ENCODE measurements at regions not wholly inside any gene's neighbourhood (a gene's known extent, or its start where the extent isn't known, plus 50 kb on each side); places are given as distances from the start of the nearest gene placed in this dataset.

DNA sequence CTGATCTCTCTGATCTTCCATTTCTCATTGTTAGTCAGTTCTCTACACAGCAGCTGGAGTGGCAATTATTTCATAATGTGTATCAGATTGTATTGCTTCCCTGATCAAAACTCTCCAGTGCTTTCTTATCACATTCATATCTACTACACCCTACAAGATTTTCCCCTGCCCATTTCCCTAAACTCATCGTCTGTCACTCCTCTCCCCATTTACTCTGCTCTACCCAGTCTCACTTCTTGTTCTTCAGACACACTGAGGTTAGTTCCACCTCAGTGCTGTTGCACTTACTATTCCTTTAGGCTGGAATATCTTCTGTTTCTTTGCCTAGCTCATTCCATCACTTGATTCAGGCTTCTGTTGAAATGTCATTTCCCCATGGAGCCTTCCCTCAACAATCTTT lies 197.1 kb downstream of the SATB1 start (continued):
- TF ChIP-seq, protein P1, sequence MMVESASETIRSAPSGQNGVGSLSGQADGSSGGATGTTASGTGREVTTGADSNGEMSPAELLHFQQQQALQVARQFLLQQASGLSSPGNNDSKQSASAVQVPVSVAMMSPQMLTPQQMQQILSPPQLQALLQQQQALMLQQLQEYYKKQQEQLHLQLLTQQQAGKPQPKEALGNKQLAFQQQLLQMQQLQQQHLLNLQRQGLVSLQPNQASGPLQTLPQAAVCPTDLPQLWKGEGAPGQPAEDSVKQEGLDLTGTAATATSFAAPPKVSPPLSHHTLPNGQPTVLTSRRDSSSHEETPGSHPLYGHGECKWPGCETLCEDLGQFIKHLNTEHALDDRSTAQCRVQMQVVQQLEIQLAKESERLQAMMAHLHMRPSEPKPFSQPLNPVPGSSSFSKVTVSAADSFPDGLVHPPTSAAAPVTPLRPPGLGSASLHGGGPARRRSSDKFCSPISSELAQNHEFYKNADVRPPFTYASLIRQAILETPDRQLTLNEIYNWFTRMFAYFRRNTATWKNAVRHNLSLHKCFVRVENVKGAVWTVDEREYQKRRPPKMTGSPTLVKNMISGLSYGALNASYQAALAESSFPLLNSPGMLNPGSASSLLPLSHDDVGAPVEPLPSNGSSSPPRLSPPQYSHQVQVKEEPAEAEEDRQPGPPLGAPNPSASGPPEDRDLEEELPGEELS (CRISPR knock-in tag; IDR thresholded peaks at IDR 0.05) = no peak
- no peak for TF ChIP-seq GRHL2 (CRISPR knock-in tag; IDR thresholded peaks at IDR 0.05; ENCODE audit: insufficient replicate concordance, severe bottlenecking)
- TF ChIP-seq ELF4 (CRISPR knock-in tag; IDR thresholded peaks at IDR 0.05; ENCODE audit: low read depth) = no peak
- TF ChIP-seq ATF1 (CRISPR knock-in tag; IDR thresholded peaks at IDR 0.05) = no peak
- no peak for TF ChIP-seq FOXJ3 (CRISPR knock-in tag; IDR thresholded peaks at IDR 0.05; ENCODE audit: borderline replicate concordance)
- TF ChIP-seq, protein P2, sequence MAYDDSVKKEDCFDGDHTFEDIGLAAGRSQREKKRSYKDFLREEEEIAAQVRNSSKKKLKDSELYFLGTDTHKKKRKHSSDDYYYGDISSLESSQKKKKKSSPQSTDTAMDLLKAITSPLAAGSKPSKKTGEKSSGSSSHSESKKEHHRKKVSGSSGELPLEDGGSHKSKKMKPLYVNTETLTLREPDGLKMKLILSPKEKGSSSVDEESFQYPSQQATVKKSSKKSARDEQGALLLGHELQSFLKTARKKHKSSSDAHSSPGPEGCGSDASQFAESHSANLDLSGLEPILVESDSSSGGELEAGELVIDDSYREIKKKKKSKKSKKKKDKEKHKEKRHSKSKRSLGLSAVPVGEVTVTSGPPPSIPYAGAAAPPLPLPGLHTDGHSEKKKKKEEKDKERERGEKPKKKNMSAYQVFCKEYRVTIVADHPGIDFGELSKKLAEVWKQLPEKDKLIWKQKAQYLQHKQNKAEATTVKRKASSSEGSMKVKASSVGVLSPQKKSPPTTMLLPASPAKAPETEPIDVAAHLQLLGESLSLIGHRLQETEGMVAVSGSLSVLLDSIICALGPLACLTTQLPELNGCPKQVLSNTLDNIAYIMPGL (CRISPR knock-in tag; IDR thresholded peaks at IDR 0.05) = no peak
- no peak for TF ChIP-seq ZNF671 (CRISPR knock-in tag; IDR thresholded peaks at IDR 0.05)
- TF ChIP-seq FOXP1 (CRISPR knock-in tag; IDR thresholded peaks at IDR 0.05; ENCODE audit: borderline replicate concordance) = no peak

DNA sequence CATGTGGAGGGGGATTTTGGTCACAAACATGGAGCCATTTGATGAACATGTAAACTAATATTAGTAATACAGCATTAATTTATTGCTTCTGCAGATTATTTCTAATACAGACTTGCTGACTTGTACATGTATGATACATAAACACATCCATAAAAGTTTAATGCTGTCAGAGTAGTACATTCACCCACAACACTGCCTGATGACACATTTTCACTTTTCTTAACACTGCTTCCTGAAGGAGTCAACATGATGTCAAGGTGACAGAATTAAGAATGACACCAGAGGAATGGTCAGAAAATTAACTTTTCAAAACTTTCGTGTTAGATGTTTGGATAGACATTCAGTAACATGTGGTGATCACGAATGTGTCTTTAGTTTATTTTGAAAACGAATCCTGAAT lies 199.4 kb downstream of the SATB1 start:
- no peaks in the 10 kb centered on the region for H3K27me3 Mint-ChIP-seq (ENCODE audit: low read depth)
- ChIA-PET CTCF (no interaction called here), POLR2A (no interaction called here)
- peaks cover 14% of the 10 kb centered on the region for H3K4me1 Mint-ChIP-seq
- ATAC-seq = no peak
- no peaks in the 10 kb centered on the region for H3K9me3 Mint-ChIP-seq
- no peak overlapping the region for H3K4me3 Mint-ChIP-seq
- H3K27ac Mint-ChIP-seq = no peak overlapping the region
- H3K36me3 Mint-ChIP-seq = no peaks in the 10 kb centered on the region
- DNase-seq (ENCODE audit: low spot score) = no peak
- TF ChIP-seq CREB1 (CRISPR knock-in tag; IDR thresholded peaks at IDR 0.05) (no peak), NFATC4 (CRISPR knock-in tag; IDR thresholded peaks at IDR 0.05) (no peak), FOXP1 (CRISPR knock-in tag; IDR thresholded peaks at IDR 0.05; ENCODE audit: borderline replicate concordance) (no peak), OVOL2 (CRISPR knock-in tag; IDR thresholded peaks at IDR 0.05; ENCODE audit: borderline replicate concordance) (no peak), ESRRA (CRISPR knock-in tag; IDR thresholded peaks at IDR 0.05; ENCODE audit: borderline replicate concordance) (no peak), IRF2 (CRISPR knock-in tag; IDR thresholded peaks at IDR 0.05; ENCODE audit: borderline replicate concordance, low read depth) (no peak), GTF2I (CRISPR knock-in tag; conservative IDR thresholded peaks at IDR 0.05) (no peak), ZBTB21 (CRISPR knock-in tag; IDR thresholded peaks at IDR 0.05; ENCODE audit: borderline replicate concordance) (no peak), MXD4 (CRISPR knock-in tag; IDR thresholded peaks at IDR 0.05; ENCODE audit: borderline replicate concordance) (no peak), FOXK1 (CRISPR knock-in tag; IDR thresholded peaks at IDR 0.05) (no peak), ZNF263 (CRISPR knock-in tag; IDR thresholded peaks at IDR 0.05; ENCODE audit: low read depth) (no peak), ZNF396 (CRISPR knock-in tag; IDR thresholded peaks at IDR 0.05; ENCODE audit: borderline replicate concordance) (no peak)
- TF ChIP-seq, protein P3, sequence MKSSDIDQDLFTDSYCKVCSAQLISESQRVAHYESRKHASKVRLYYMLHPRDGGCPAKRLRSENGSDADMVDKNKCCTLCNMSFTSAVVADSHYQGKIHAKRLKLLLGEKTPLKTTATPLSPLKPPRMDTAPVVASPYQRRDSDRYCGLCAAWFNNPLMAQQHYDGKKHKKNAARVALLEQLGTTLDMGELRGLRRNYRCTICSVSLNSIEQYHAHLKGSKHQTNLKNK (CRISPR knock-in tag; IDR thresholded peaks at IDR 0.05) = no peak
- TF ChIP-seq, protein P4, sequence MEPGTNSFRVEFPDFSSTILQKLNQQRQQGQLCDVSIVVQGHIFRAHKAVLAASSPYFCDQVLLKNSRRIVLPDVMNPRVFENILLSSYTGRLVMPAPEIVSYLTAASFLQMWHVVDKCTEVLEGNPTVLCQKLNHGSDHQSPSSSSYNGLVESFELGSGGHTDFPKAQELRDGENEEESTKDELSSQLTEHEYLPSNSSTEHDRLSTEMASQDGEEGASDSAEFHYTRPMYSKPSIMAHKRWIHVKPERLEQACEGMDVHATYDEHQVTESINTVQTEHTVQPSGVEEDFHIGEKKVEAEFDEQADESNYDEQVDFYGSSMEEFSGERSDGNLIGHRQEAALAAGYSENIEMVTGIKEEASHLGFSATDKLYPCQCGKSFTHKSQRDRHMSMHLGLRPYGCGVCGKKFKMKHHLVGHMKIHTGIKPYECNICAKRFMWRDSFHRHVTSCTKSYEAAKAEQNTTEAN (CRISPR knock-in tag; IDR thresholded peaks at IDR 0.05) = no peak

DNA sequence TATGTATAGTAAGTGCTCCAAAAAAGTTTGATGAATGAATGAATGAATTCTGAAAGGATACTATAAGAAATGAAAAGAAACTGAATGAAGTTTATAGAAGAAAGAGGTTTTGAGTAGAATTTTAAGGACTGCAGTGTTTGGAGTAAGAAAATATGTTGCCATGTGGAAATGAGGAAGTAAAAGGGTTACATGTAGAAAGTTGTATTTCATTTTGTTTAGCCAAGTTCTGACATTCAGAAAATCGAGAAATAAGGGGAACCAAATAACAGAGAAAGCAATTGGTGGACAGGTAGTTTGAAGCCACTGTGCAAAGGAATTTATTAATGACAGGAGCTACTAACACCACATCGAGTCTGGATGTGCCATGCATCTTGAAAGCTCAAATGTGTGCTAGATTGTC lies 200.7 kb downstream of the SATB1 start:
- no peaks in the 10 kb centered on the region for H3K9me3 Mint-ChIP-seq
- ATAC-seq (no peak), DNase-seq (ENCODE audit: low spot score) (no peak)
- no peak overlapping the region for H3K27ac Mint-ChIP-seq
- peaks cover 14% of the 10 kb centered on the region for H3K4me1 Mint-ChIP-seq
- no peak overlapping the region for H3K4me3 Mint-ChIP-seq
- ChIA-PET CTCF (no interaction called here), POLR2A (no interaction called here)
- H3K36me3 Mint-ChIP-seq = no peaks in the 10 kb centered on the region
- H3K27me3 Mint-ChIP-seq (ENCODE audit: low read depth) = no peaks in the 10 kb centered on the region
- TF ChIP-seq HMGA2 (CRISPR knock-in tag; IDR thresholded peaks at IDR 0.05) (no peak), ZNF219 (CRISPR knock-in tag; IDR thresholded peaks at IDR 0.05; ENCODE audit: borderline replicate concordance) (no peak), JAZF1 (CRISPR knock-in tag; IDR thresholded peaks at IDR 0.05) (no peak), NFE2L1 (CRISPR knock-in tag; IDR thresholded peaks at IDR 0.05) (no peak), SP1 (CRISPR knock-in tag; conservative IDR thresholded peaks at IDR 0.05) (no peak)
- TF ChIP-seq, protein P5, sequence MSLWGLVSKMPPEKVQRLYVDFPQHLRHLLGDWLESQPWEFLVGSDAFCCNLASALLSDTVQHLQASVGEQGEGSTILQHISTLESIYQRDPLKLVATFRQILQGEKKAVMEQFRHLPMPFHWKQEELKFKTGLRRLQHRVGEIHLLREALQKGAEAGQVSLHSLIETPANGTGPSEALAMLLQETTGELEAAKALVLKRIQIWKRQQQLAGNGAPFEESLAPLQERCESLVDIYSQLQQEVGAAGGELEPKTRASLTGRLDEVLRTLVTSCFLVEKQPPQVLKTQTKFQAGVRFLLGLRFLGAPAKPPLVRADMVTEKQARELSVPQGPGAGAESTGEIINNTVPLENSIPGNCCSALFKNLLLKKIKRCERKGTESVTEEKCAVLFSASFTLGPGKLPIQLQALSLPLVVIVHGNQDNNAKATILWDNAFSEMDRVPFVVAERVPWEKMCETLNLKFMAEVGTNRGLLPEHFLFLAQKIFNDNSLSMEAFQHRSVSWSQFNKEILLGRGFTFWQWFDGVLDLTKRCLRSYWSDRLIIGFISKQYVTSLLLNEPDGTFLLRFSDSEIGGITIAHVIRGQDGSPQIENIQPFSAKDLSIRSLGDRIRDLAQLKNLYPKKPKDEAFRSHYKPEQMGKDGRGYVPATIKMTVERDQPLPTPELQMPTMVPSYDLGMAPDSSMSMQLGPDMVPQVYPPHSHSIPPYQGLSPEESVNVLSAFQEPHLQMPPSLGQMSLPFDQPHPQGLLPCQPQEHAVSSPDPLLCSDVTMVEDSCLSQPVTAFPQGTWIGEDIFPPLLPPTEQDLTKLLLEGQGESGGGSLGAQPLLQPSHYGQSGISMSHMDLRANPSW (CRISPR knock-in tag; conservative IDR thresholded peaks at IDR 0.05; ENCODE audit: low read depth) = no peak
- TF ChIP-seq, protein P3 (CRISPR knock-in tag; IDR thresholded peaks at IDR 0.05) = no peak

All from WTC11 (cell line).